ENCODE measurements at regions not wholly inside any gene's neighbourhood (a gene's known extent, or its start where the extent isn't known, plus 50 kb on each side); places are given as distances from the start of the nearest gene placed in this dataset.

GRCh38 chr5:27734838-27735237 is 696.5 kb upstream of the CDH9 start:
- Mint-ChIP-seq H3K27ac (ENCODE audit: unreplicated experiment) (no peak overlapping the region), H3K27me3 (ENCODE audit: unreplicated experiment) (no peaks in the 10 kb centered on the region), H3K9me3 (ENCODE audit: low read depth, unreplicated experiment) (peaks cover 2% of the 10 kb centered on the region), H3K4me1 (ENCODE audit: low read depth, unreplicated experiment) (no peaks in the 10 kb centered on the region), H3K36me3 (ENCODE audit: insufficient read depth, unreplicated experiment) (no peaks in the 10 kb centered on the region), H3K4me3 (ENCODE audit: low read depth, unreplicated experiment) (no peak overlapping the region)
- intact Hi-C loops (cut with micrococcal nuclease; ENCODE audit: unreplicated experiment), result no loop called here
- no TSS peak for BruUV-seq (replicated peaks)
- no peak for DNase-seq
- CTCF ChIA-PET, result no interaction called here
- no peak for TF ChIP-seq CTCF (IDR thresholded peaks at IDR 0.05; ENCODE audit: unreplicated experiment)

GRCh38 chr5:27733237-27733636 is 694.9 kb upstream of the CDH9 start:
- Mint-ChIP-seq H3K9me3 (ENCODE audit: low read depth, unreplicated experiment) (peaks cover 2% of the 10 kb centered on the region), H3K27me3 (ENCODE audit: unreplicated experiment) (no peaks in the 10 kb centered on the region), H3K27ac (ENCODE audit: unreplicated experiment) (no peak overlapping the region), H3K4me1 (ENCODE audit: low read depth, unreplicated experiment) (no peaks in the 10 kb centered on the region), H3K4me3 (ENCODE audit: low read depth, unreplicated experiment) (no peak overlapping the region), H3K36me3 (ENCODE audit: insufficient read depth, unreplicated experiment) (no peaks in the 10 kb centered on the region)
- intact Hi-C loops (cut with micrococcal nuclease; ENCODE audit: unreplicated experiment), result no loop called here
- BruUV-seq (replicated peaks), result no TSS peak
- no peak for TF ChIP-seq CTCF (IDR thresholded peaks at IDR 0.05; ENCODE audit: unreplicated experiment)
- no peak for DNase-seq
- CTCF ChIA-PET, result no interaction called here

GRCh38 chr5:27727254-27727653 is 688.9 kb upstream of the CDH9 start:
- BruUV-seq (replicated peaks), result no TSS peak
- no peak for DNase-seq
- no peaks in the 10 kb centered on the region for H3K9me3 Mint-ChIP-seq (ENCODE audit: low read depth, unreplicated experiment)
- no peaks in the 10 kb centered on the region for H3K27me3 Mint-ChIP-seq (ENCODE audit: unreplicated experiment)
- no peaks in the 10 kb centered on the region for H3K4me1 Mint-ChIP-seq (ENCODE audit: low read depth, unreplicated experiment)
- intact Hi-C loops (cut with micrococcal nuclease; ENCODE audit: unreplicated experiment), result no loop called here
- no peaks in the 10 kb centered on the region for H3K36me3 Mint-ChIP-seq (ENCODE audit: insufficient read depth, unreplicated experiment)
- CTCF ChIA-PET, result no interaction called here
- H3K27ac Mint-ChIP-seq (ENCODE audit: unreplicated experiment), result no peak overlapping the region
- TF ChIP-seq CTCF (IDR thresholded peaks at IDR 0.05; ENCODE audit: unreplicated experiment), result no peak
- no peak overlapping the region for H3K4me3 Mint-ChIP-seq (ENCODE audit: low read depth, unreplicated experiment)

- no peaks in the 10 kb centered on the region for H3K4me1 Mint-ChIP-seq (ENCODE audit: low read depth, unreplicated experiment)
- H3K36me3 Mint-ChIP-seq (ENCODE audit: insufficient read depth, unreplicated experiment), result no peaks in the 10 kb centered on the region
- no peak for DNase-seq
- H3K4me3 Mint-ChIP-seq (ENCODE audit: low read depth, unreplicated experiment), result no peak overlapping the region
- CTCF ChIA-PET, result no interaction called here
- intact Hi-C loops (cut with micrococcal nuclease; ENCODE audit: unreplicated experiment), result no loop called here
- H3K9me3 Mint-ChIP-seq (ENCODE audit: low read depth, unreplicated experiment), result no peaks in the 10 kb centered on the region
- no peaks in the 10 kb centered on the region for H3K27me3 Mint-ChIP-seq (ENCODE audit: unreplicated experiment)
- no peak overlapping the region for H3K27ac Mint-ChIP-seq (ENCODE audit: unreplicated experiment)
- TF ChIP-seq CTCF (IDR thresholded peaks at IDR 0.05; ENCODE audit: unreplicated experiment), result no peak
- no TSS peak for BruUV-seq (replicated peaks)
Observed at GRCh38 chr5:27722337-27722736, 684.0 kb upstream of the CDH9 start.

GRCh38 chr5:27708534-27708933 is 670.1 kb upstream of the CDH9 start:
- Mint-ChIP-seq H3K27me3 (ENCODE audit: unreplicated experiment) (no peaks in the 10 kb centered on the region), H3K4me3 (ENCODE audit: low read depth, unreplicated experiment) (no peak overlapping the region), H3K27ac (ENCODE audit: unreplicated experiment) (no peak overlapping the region), H3K9me3 (ENCODE audit: low read depth, unreplicated experiment) (no peaks in the 10 kb centered on the region), H3K4me1 (ENCODE audit: low read depth, unreplicated experiment) (no peaks in the 10 kb centered on the region), H3K36me3 (ENCODE audit: insufficient read depth, unreplicated experiment) (no peaks in the 10 kb centered on the region)
- BruUV-seq (replicated peaks), result no TSS peak
- no peak for TF ChIP-seq CTCF (IDR thresholded peaks at IDR 0.05; ENCODE audit: unreplicated experiment)
- no peak for DNase-seq
- intact Hi-C loops (cut with micrococcal nuclease; ENCODE audit: unreplicated experiment), result no loop called here
- CTCF ChIA-PET, result no interaction called here
